Endometrial microvascular endothelial cells (primary cell): ENCODE measurements at regions not wholly inside any gene's neighbourhood (a gene's known extent, or its start where the extent isn't known, plus 50 kb on each side); places are given as distances from the start of the nearest gene placed in this dataset.

ENCODE experiments used
- in situ Hi-C: cut with HindIII; loops from 2 replicates; pipeline ENCODE4 v1.10.0; 2017; ENCODE audit warnings: low sequenced_read_pairs, low pct_unique_long_range_greater_than_20kb; ENCODE audit errors: inconsistent ontology term

- in situ Hi-C loops, result no loop called here
Observed at GRCh38 chr5:165999693-166000320, 2291.6 kb upstream of the WWC1 start.

DNA sequence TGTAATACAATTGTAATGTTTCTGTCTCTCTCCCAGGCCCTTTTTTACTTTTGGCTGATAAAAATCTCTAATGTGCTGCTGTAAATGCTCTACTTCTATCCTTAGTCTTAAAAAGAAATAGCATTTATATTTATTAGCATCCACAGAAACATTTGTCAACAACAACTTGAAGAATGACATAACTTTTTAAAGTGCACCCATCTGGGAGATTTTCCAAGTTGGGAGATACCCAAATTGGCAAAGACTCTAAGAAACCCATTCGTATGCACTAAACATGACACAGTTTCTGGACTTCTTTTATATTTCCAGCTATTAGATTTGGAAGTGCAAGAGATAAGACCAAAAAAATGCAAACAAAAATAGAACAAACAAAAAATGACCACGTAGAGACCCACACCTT lies 2287.4 kb upstream of the WWC1 start:
- in situ Hi-C loops, result no loop called here

DNA sequence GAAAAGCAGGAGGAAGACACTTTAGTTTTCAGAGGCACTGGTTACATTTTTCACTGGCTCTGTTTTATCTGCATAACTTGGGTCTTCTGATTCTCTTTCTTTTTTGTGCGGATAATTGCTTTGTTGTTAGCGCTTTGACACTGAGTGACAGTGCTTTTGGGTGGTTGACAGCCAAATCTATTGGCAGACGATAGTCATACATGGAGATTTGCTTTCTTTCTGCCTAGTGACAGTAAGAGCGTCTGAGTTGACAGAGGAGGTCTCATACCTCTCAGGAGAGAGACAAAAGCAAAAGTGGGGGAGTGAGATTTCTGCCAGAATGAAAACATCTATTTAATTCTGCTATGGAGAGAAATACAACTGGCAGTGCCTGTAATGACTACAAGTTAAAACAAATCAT lies 2278.0 kb upstream of the WWC1 start:
- in situ Hi-C loops, result no loop called here

GRCh38 chr5:166014256-166014655 lies 2277.2 kb upstream of the WWC1 start:
- in situ Hi-C loops, result no loop called here

DNA sequence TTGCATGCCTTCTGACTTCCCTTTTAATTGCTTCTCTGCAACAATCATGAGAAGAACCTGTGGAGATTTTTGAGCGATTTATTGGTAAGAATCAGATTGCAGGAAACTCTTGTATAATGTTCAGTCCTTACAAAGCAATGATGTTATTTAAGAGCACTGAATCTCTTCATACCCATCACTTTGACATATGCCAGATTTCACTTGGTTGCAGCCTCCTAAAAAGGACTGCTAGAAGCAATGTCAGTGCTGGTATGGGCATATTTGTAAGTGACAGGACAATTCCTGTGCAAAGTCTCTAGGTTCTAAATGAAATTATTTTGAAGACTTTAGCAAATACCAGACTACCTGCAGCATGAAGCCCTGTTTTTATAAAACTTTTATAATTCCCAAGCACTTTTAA lies 2272.7 kb upstream of the WWC1 start:
- in situ Hi-C loops, result no loop called here

DNA sequence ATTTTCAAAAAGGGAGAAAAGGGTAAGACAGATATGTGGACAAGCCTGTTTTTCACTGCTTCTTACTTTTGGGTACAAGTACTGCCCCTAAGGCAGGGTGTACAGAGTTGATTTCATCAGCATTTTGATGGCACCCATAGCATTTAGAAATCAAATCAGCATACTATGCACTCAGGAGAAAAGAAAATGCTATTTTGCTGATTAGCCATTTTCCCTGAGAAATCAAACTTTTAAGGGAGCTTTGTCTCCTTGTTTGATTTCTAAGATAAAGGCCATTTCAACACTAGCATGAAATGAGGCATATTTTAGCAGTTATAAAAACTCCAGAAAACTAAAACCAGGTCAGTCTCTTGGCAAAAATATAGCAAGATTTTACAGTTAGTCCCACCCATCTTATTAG lies 2269.4 kb upstream of the WWC1 start:
- in situ Hi-C loops, result no loop called here

DNA sequence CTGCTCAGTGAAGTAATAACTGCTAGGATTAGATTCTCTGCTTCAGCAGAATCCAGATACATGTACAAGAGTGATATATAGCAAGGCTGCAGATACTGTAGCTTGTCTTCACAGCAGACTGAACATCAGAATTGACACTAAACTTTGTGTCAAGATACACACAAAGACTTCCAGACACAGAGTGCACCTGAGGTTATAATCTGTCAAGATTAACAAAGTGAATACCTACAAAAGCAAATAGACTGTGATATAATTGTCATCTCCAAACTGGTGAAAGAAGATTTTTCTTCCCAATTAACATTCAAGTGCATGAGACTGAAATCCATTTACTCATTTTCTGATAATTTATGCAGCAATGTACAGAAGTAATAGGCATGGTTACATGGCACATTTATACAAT lies 2266.5 kb upstream of the WWC1 start:
- in situ Hi-C loops, result no loop called here

GRCh38 chr5:166027582-166027981 lies 2263.9 kb upstream of the WWC1 start:
- in situ Hi-C loops, result no loop called here

DNA sequence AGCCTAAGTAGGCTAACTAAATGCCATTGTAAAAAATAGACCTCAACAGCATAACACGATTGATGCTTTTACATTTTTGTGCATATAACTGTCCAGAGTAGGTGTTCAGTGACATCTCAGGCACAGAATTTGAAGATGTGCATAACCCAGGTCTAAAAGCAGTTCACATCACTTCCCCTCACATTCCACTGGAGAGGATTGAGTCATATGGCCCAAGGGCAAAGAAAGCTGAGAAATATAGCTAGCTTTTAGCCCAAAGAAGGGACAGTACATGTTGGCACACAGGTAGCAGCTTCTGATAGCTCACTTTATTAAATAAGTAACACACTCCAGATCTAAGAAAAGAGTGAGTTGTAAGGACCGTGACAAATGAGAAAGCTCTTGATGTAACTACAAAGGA lies 2259.5 kb upstream of the WWC1 start:
- in situ Hi-C loops, result no loop called here

DNA sequence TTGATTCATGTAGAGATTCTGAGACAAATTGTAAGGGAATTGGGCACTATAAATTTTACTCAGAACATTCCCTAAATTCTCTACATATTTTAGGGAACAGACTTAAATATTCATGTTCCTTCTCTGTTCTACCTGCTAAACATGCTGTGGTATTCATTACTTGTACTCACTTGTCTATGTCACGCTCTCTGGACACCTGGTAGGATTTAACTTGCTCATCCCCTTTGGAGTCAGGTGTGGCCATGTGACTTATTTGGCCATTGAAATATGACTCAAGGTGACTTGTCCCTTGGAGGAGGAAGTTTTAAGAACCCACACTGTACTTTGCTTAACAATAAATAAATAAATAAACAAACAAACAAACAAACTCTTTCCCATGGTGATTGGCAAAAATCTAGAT lies 2258.8 kb upstream of the WWC1 start:
- in situ Hi-C loops, result no loop called here

DNA sequence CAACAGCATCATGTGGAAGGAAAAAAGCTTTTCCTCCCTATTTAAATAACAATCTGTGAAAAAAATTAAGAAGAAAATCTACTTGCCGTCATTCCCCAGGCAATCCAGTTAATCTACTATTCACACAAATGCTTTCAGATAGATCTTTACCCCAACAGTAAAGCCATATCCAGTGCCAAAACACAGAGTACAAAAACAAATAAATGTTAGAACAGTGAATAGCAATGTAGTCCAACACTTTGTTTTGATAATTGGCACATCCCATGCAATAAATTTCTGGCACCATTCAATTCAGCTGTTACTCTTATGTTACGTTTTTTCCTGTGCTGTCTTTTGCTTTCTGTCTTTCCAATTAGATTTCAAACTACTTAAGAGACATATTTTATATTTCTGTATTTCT lies 2245.5 kb upstream of the WWC1 start:
- in situ Hi-C loops, result no loop called here

GRCh38 chr5:166046956-166047355 lies 2244.5 kb upstream of the WWC1 start:
- in situ Hi-C loops, result no loop called here

- in situ Hi-C loops, result no loop called here
Observed at GRCh38 chr5:166050531-166050930, 2240.9 kb upstream of the WWC1 start.

DNA sequence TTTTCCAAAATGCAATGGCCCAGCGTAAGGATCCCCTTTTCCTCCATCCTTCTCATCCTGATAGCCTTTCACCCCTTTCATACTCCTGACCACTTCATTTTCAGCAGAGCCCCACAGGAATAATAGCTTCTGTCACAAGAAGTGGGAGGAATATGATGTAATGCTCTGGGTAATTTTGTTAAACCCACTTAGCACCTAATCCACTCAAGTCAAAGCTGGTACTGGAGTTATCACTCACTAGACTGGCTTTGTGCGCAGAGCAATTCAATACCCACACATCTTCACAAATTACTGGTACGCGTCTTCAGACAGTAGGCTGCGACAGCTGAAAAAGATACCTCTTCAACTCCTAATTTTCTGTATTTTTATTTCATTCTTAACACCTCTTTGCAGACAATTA lies 2232.8 kb upstream of the WWC1 start:
- in situ Hi-C loops, result no loop called here

DNA sequence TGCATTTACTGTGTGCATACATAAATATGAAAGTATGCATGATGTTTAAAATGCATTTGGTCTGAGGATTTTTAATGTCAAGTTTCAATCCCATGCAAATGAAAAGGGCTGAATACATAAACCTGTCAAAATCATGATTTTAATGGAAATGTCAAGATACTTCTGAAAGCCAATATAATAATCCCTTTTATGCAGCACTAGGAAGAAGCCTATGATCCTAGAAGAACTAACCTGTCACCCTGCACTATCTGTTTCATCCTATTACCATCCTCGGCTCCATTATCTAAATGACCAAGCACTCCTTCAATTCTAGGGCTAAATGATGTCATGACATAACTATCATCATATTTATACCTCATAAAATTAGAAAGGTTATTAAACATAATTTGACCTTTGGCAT lies 2229.4 kb upstream of the WWC1 start:
- in situ Hi-C loops, result no loop called here

DNA sequence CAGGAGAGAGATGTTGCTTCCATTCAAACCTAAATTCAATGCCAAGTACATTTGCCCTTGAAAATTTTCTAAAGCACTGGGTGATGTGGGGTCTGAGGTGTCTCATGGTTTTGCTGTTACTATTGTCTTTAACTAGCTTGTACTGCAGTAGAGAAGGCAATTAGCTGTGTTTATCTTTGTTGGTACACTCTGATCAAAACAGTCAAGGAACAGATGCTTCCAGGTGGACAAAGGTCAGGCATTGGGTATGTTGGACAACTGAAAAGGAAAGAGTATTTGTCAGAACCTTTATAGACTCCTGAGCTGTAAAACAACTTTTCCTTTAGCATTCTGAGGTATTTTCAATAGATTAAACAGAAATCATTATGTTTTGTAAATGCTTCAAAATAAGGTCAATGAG lies 2228.7 kb upstream of the WWC1 start:
- in situ Hi-C loops, result no loop called here

- in situ Hi-C loops, result no loop called here
Observed at GRCh38 chr5:166063261-166063660, 2228.2 kb upstream of the WWC1 start.

DNA sequence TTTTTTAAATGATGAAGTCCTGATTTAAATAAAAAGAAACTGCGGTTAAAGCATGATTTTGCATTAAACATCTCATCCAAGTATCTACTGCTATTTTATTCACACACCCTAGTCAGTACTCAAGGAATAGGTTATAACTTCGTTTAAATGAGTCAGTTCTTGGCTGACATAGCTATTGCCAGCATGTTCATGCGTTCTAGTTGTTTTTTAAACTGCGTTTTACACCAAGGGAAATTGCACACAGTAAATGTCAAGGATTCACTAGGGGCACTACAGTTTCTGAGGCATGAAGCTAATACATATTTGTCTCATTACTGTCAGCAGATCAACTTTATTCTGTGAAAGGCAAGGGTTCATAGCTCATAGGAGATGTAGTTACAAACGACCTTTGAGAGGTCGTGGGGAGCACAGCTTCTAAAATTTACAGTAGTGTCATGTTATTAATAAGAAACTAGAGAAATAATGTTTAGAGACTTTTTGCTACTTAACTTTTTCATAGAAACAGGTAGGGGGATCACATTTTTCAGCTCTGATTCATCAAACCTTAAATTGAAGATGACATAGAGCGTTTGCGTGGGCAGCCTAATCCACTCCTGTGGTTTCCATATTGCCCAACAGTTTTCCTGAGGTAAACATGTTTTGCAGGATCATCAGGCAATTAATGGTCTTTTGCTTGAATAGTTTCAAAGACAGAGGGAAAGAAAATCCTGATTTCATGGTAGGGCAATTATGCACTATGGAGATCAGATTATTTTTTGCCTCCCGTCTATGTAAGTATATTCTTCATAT lies 2222.7 kb upstream of the WWC1 start:
- in situ Hi-C loops, result no loop called here

DNA sequence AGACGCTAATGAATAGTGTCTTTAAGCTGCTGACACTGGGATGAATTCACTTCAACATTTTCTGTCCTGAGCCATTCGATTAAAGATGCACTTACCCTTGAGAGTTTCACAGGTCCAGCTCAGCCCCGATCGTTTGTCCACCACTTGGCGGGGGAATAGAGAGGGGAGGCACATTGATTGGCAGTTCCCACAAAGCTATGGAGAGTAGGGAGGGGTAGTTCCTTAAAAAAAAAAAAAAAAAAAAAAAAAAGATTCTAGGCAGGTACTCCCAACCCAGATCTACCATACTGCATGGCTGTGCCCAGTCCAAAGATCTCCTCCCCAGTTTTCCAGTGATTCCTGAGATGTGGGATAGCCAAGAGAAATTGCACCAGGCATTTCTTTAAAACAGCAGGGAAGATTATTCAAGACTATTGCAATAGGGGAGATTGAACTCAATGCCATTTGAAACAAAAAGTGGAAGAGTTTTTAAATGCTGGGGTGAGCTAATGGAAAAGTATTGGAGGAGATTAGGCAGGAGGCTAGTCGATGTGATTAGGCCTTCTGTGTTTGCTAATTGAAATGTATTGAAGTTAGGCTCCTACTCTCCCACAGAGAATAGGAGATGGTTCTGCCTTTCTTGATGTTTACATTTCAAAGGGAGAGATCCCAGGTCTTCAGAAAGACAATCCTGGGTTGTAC lies 2217.4 kb upstream of the WWC1 start:
- in situ Hi-C loops, result no loop called here
